Activated T-helper 17 cell treated with anti-CD3 and anti-CD28 coated beads, Interleukin-2, amount 50 U/mL, for 72 hours (primary cell): ENCODE measurements at regions not wholly inside any gene's neighbourhood (a gene's known extent, or its start where the extent isn't known, plus 50 kb on each side); places are given as distances from the start of the nearest gene placed in this dataset.

ENCODE experiments used
- ATAC-seq: fragments of 150-1000 bp; cut with Tn5 transposase; replicated peaks from 2 replicates; pipeline ENCODE4 v1.10.0; 2021; ENCODE audit warnings: mild to moderate bottlenecking, moderate library complexity
- H3K27ac Mint-ChIP-seq: one replicate; pipeline ENCODE4 v1.8.0; 2022; ENCODE audit warnings: mixed read lengths
- H3K27me3 Mint-ChIP-seq: one replicate; pipeline ENCODE4 v1.8.0; 2022; ENCODE audit warnings: mixed read lengths
- H3K36me3 Mint-ChIP-seq: one replicate; pipeline ENCODE4 v1.8.0; 2022; ENCODE audit warnings: low read depth, mild to moderate bottlenecking, mixed read lengths
- H3K4me1 Mint-ChIP-seq: one replicate; pipeline ENCODE4 v1.8.0; 2022; ENCODE audit warnings: mixed read lengths
- H3K4me3 Mint-ChIP-seq: one replicate; pipeline ENCODE4 v1.8.0; 2022; ENCODE audit warnings: mild to moderate bottlenecking, mixed read lengths
- H3K9me3 Mint-ChIP-seq: one replicate; pipeline ENCODE4 v1.8.0; 2022; ENCODE audit warnings: mixed read lengths

DNA sequence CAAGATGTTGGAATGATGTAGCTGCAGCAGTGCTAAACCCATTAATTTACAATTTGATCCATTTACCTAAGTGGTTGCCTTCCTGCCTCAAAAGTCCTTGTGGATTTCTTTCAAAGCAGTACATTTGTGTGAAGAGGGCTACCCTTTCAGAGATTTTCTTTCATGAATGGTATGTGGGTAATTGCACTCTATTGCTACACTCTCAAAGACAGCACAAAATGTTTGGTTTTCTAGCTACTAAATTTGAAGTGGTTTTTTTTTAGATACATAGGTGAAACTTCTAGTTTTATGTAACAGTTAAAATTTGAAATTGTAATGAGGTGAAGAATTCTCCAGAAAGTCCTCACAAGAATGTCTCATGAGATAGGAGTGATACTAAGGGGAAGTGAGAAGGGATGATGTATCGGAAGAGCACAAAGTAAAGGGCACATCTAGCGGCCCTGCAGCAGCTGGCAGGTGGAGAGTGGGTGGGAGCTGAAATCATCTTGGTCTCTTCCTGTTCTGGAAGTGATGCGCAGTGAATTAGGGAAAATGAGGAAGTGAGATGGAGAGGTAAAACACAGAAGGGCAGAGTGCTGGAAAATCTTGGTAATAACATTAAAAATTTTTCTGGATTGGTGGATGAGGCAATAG lies 236.8 kb upstream of the MAN1A1 start:
- Mint-ChIP-seq H3K9me3 (no peaks in the 10 kb centered on the region), H3K27ac (no peak overlapping the region), H3K27me3 (peaks cover 5% of the 10 kb centered on the region), H3K4me3 (no peak overlapping the region), H3K36me3 (no peaks in the 10 kb centered on the region), H3K4me1 (no peaks in the 10 kb centered on the region)
- no peak for ATAC-seq

DNA sequence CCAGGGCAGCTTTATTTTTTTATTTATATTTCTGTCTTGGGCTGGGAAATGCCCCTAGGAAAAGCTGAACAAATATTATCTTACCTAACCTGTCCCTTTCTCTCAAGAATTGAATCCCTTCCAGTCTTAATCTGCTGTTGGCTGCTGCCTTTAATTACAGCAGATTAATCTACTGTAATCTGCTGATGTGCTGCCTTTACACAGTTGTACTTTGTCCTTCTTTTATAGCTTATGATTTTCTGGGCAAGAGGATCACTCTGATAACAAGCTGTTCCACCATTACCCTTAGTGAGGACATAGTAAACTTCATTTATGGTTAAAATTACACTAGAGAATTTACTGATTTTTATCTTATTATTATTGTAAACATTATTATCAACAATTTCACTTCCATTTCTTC lies 234.5 kb upstream of the MAN1A1 start:
- no peaks in the 10 kb centered on the region for H3K27me3 Mint-ChIP-seq
- no peaks in the 10 kb centered on the region for H3K9me3 Mint-ChIP-seq
- ATAC-seq: no peak
- H3K36me3 Mint-ChIP-seq: no peaks in the 10 kb centered on the region
- H3K4me3 Mint-ChIP-seq: no peak overlapping the region
- H3K4me1 Mint-ChIP-seq: no peaks in the 10 kb centered on the region
- no peak overlapping the region for H3K27ac Mint-ChIP-seq

DNA sequence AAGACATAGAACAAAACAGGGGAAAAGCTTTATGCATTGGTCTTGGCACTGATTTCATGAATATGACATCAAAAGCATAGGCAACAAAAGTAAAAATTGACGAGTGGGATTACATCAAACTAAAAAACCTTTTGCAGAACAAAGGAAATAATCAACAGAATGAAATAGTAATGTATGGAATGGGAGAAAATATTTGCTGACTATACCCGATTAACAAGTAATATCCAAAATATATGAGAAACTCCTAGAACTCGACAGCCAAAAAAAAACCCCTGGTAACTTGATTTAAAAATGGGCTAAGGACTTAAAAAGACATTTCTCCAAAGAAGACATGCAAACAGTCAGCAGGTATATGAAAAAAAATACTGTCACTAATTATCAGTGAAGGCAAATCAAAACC lies 231.7 kb upstream of the MAN1A1 start:
- ATAC-seq: no peak
- H3K36me3 Mint-ChIP-seq: no peaks in the 10 kb centered on the region
- no peak overlapping the region for H3K27ac Mint-ChIP-seq
- H3K9me3 Mint-ChIP-seq: peaks cover 6% of the 10 kb centered on the region
- H3K27me3 Mint-ChIP-seq: no peaks in the 10 kb centered on the region
- no peak overlapping the region for H3K4me3 Mint-ChIP-seq
- no peaks in the 10 kb centered on the region for H3K4me1 Mint-ChIP-seq

DNA sequence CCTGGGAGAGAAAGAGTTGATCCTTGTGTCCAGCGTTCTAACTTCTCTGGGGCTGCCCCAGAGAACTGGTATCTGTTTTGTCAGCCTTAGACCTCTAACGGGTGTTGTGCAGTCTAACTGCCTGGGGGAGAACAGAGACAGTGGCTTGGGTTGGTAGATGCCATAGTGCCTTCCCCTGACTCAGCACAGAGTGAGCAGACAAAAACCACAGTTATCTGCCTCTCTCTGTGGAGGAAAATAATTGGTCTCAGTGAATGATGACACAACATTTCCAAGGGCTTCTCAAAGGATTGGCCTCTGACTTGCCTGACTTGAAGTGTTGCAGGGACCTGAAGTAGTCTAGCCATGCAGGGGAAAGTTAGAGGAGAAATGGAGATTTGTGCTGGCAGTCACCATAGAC lies 226.2 kb upstream of the MAN1A1 start:
- ATAC-seq: no peak
- peaks cover 9% of the 10 kb centered on the region for H3K27me3 Mint-ChIP-seq
- no peaks in the 10 kb centered on the region for H3K36me3 Mint-ChIP-seq

DNA sequence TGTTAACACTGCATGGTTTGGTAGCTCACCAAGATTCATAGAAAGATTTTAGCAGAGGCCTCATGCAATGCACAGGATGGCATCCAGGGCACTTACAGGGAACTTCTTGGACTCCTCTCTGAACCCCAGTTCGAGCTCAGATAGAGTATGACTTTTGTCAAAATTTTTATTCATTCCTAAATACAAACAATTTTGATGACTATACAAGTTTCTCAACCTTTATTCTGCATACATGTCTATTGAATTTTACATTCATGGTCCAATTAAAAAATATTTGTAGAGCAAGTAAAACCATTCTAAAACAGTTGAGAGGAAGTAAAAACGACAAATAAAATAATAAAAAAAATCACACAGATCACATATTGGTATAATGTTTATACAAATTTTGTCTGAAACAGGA lies 219.0 kb upstream of the MAN1A1 start:
- no peak overlapping the region for H3K4me3 Mint-ChIP-seq
- no peak overlapping the region for H3K27ac Mint-ChIP-seq
- no peaks in the 10 kb centered on the region for H3K36me3 Mint-ChIP-seq
- ATAC-seq: no peak
- H3K4me1 Mint-ChIP-seq: no peaks in the 10 kb centered on the region
- no peaks in the 10 kb centered on the region for H3K9me3 Mint-ChIP-seq
- H3K27me3 Mint-ChIP-seq: peaks cover 11% of the 10 kb centered on the region

More for the DNA sequence above, 226.2 kb upstream of the MAN1A1 start:
- Mint-ChIP-seq H3K4me3 (no peak overlapping the region), H3K27ac (no peak overlapping the region), H3K4me1 (no peaks in the 10 kb centered on the region), H3K9me3 (peaks cover 7% of the 10 kb centered on the region)

DNA sequence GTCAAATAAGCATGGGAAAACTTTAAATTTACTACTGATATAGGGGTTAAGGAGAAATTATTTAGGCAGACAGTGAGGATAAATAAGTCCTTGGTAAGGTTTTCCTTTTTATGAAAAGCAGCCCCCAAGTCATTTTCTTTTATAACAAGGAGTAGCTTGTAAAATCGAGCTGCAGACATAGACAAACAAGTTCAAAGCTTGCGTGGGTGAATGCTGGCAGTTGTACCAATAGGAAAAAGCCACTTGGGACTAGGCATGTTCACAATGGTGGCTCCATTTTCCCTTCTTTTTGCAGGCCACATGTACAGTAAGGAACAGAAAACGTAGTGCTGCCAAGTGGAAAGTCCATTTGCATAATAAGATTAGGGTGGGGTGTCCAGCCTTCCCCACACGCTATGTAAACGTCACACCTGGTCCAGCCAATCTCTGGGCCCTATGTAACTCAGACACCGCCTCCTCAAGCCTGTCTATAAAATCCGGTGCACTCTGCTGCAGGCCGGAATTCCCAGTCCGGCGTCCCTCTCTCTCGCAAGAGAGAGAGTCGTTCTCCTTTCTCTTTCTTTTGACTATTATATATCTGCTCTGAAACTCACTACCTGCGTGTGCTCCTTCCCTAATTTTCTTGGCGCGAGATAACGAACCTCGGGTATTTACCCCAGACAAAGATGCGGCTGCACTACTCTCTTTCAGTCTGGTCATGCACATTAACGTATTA lies 217.1 kb upstream of the MAN1A1 start:
- no peak for ATAC-seq
- H3K36me3 Mint-ChIP-seq: no peaks in the 10 kb centered on the region
- H3K4me3 Mint-ChIP-seq: no peak overlapping the region
- no peaks in the 10 kb centered on the region for H3K9me3 Mint-ChIP-seq
- H3K27ac Mint-ChIP-seq: no peak overlapping the region
- H3K4me1 Mint-ChIP-seq: no peaks in the 10 kb centered on the region
- peaks cover 7% of the 10 kb centered on the region for H3K27me3 Mint-ChIP-seq

DNA sequence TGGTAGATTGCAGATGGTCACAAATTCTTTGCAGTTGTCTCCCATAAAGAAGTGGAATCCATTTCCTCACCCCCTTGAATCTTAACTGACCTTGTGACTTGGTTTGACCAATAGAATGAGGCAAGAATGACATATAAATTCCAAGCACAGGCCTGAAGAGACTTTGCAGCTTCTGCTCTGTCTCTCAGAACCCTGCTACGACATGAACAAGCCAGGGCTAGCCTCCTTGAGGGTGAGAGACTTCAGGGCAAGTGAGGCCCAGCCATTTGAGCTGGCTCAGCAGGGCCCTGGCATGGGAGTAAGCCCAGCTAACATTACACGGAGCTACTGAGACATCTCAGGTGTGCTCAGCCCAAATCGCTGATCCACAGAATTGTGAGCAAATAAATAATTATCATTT lies 216.3 kb upstream of the MAN1A1 start:
- Mint-ChIP-seq H3K4me3 (no peak overlapping the region), H3K4me1 (no peaks in the 10 kb centered on the region), H3K27ac (no peak overlapping the region), H3K27me3 (peaks cover 3% of the 10 kb centered on the region), H3K36me3 (no peaks in the 10 kb centered on the region), H3K9me3 (no peaks in the 10 kb centered on the region)
- no peak for ATAC-seq

DNA sequence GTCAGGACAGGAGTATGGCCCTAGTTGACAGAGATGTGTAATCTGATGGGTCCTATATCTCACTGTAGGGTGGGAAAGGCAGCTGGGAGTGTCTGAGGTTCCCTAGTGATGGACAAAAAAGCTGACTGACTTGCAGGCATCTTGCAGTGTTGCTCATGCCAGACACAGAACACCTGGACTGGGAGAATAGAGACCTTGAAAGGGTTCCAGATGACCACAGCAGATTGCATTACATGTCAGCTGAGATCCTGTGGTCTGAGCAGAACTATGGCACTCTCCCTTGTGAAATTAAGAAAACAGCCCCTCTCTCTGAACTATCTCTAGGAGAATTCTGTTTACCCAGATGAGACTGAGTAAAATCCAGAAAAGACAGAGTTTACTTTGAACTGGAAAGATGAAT lies 212.6 kb upstream of the MAN1A1 start:
- Mint-ChIP-seq H3K36me3 (no peaks in the 10 kb centered on the region), H3K4me1 (no peaks in the 10 kb centered on the region), H3K27ac (no peak overlapping the region), H3K9me3 (no peaks in the 10 kb centered on the region), H3K4me3 (no peak overlapping the region), H3K27me3 (no peaks in the 10 kb centered on the region)
- no peak for ATAC-seq

DNA sequence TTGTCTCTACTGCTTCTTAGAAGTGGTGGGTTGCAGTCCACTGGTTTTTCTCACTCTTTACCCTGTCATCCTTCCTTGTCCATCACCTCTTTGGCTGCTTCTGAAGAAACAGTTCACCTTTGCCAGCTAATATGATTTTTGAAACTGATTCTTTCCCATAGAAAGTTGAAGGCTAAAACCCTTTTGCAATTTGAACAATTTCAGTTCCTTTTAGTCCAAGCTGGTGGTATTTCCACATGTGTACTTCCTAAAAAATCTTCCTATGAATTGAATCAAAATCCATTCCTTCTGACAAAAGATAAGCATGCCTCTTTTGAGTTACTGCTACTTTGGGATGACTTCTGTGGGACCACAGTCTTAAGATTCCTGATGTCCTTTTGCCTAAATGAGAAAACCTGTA lies 210.0 kb upstream of the MAN1A1 start:
- Mint-ChIP-seq H3K36me3 (no peaks in the 10 kb centered on the region), H3K4me1 (no peaks in the 10 kb centered on the region), H3K9me3 (no peaks in the 10 kb centered on the region), H3K4me3 (no peak overlapping the region), H3K27me3 (no peaks in the 10 kb centered on the region), H3K27ac (no peak overlapping the region)
- ATAC-seq: no peak

DNA sequence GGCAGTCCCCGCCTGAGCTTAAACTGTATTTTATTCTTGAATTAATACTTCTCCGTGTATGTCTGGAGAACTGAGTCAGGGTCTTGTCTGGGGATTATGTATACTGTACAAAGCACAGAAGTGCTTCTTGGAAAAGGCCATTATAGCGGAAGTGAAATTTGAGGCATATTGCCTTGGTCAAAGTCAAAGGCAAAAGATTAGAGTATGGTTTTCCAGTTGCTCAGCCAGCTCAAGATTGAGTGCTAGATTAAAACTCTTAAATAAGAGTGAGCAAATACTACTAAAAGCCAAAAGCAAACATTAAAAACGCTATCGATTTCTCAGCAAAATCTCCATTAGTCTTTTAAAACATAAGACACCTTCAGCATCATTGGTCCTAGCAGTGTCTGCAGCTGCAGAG lies 207.7 kb upstream of the MAN1A1 start:
- no peaks in the 10 kb centered on the region for H3K9me3 Mint-ChIP-seq
- H3K4me1 Mint-ChIP-seq: no peaks in the 10 kb centered on the region
- ATAC-seq: no peak
- H3K36me3 Mint-ChIP-seq: no peaks in the 10 kb centered on the region
- H3K27ac Mint-ChIP-seq: no peak overlapping the region
- no peaks in the 10 kb centered on the region for H3K27me3 Mint-ChIP-seq
- H3K4me3 Mint-ChIP-seq: no peak overlapping the region

DNA sequence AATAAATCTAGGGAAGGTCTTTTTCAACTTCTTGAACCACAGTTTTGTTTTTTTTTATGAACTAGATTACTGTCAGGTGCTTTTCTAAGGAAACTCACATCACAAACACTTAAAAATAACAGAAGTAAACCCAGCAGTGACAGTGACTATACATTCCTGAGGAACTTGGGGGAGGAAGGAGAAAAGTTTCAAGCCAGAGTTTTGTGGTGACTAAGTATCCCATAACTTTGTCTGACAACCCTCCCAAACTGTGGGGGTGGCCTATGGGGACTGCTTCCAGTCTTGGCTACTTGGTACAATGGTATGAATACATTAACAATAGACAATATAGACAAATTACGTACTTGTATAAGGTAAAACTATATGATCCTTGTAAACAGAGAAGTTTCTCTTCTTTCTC lies 202.5 kb upstream of the MAN1A1 start:
- H3K36me3 Mint-ChIP-seq: no peaks in the 10 kb centered on the region
- H3K9me3 Mint-ChIP-seq: no peaks in the 10 kb centered on the region
- no peak overlapping the region for H3K4me3 Mint-ChIP-seq
- no peaks in the 10 kb centered on the region for H3K4me1 Mint-ChIP-seq
- no peak for ATAC-seq
- no peak overlapping the region for H3K27ac Mint-ChIP-seq
- no peaks in the 10 kb centered on the region for H3K27me3 Mint-ChIP-seq

DNA sequence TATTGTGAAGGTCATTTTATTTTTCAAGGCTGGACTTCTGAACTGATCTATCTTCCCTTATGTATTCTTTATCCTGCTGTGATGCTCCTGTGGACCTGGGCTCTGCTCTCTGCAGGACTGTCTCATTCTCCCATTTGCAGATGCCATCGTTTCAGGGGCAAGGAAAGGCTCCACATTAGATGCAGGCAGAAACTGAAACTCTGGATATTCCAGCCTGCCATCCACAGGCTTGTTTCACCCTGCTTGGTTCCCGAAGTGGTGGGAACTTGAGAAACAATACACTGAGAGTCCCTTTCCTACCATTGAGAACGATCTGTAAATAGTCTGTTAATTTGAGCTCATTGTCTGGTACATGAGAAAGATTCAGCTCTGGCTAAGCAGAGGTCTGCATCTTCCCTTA lies 197.5 kb upstream of the MAN1A1 start:
- H3K27me3 Mint-ChIP-seq: no peaks in the 10 kb centered on the region
- H3K27ac Mint-ChIP-seq: no peak overlapping the region
- ATAC-seq: no peak
- H3K4me1 Mint-ChIP-seq: no peaks in the 10 kb centered on the region
- no peaks in the 10 kb centered on the region for H3K9me3 Mint-ChIP-seq
- H3K36me3 Mint-ChIP-seq: no peaks in the 10 kb centered on the region
- H3K4me3 Mint-ChIP-seq: no peak overlapping the region

DNA sequence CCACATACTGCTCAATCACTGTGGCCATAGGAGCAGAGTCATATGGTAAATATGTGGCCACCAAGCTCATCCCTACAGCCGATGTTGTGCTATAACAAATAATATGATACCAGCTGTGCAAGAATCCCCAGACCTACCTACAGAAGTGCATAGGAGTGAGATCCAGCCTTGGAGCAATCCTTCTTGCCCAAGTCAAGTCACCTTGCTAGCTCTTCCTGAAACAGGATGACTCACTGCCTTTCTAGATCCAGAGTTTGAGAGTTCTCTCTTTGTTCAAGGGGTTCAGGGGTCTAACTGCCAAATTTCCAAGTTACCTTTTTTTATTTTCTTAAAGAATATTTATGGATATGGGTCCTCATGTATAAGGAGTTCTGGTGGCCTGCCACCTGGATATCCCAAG lies 195.7 kb upstream of the MAN1A1 start:
- Mint-ChIP-seq H3K4me3 (no peak overlapping the region), H3K4me1 (no peaks in the 10 kb centered on the region), H3K27me3 (no peaks in the 10 kb centered on the region), H3K36me3 (no peaks in the 10 kb centered on the region), H3K27ac (no peak overlapping the region), H3K9me3 (no peaks in the 10 kb centered on the region)
- ATAC-seq: no peak

DNA sequence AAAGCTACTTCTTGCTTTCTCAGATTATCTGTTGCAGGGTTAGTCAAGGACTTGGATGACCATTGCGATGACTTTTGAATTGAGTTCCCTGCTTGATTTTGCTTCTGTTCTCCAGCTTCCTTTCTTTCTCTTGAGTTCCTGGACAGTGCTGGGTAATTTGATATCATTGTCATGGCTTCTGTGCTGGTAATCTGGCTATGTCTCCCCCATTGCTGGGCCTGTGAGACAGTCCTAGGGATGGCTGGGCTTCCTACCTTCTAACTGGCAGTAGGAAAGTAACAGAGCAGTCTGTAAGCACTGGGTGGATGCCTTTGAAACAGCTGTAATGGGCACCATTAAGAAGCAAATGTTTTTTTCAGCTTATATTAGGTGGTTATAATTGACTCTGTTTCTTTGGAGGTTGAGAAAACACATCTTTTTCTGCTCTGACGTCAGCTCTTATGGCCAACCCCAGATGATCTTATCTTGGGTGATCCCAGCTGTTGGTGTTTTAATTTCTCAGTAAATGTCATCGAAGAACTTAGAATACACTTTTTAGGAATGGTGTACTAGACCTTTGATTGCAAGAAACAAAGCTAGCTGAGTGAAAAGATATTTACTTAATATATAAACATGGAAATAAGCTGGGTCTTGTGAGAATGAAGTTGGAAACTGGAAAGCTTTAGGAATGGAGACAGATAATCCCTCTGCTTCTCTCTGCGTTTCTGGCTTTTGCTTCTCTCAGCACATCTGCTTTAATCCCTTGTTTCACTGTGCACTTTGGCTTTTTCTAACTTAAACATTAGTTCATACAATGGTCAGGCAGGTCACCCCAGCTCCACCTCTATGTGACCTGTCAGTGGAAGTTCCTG lies 195.0 kb upstream of the MAN1A1 start:
- Mint-ChIP-seq H3K27ac (no peak overlapping the region), H3K36me3 (no peaks in the 10 kb centered on the region), H3K4me1 (no peaks in the 10 kb centered on the region), H3K27me3 (no peaks in the 10 kb centered on the region), H3K4me3 (no peak overlapping the region), H3K9me3 (no peaks in the 10 kb centered on the region)
- no peak for ATAC-seq

DNA sequence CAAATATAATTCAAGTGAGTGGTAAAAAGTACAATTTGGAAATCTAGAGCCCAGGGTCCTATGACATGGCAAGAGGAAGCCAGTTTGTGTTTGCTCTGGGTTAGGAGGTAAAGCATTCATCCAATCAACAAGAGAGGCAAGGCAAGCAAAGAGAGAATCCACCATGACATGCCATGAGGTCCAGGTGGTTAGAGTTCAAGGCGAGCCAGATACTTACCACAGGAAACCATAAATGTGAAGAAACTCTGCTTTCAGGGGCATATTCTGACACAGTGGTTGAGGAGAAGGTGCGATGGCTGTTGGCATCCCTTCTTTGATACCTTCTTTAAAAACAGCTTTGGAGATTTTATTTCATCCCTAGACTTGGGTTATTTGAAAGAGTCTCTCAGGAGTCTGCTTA lies 193.8 kb upstream of the MAN1A1 start:
- no peaks in the 10 kb centered on the region for H3K36me3 Mint-ChIP-seq
- no peak for ATAC-seq
- H3K27me3 Mint-ChIP-seq: no peaks in the 10 kb centered on the region
- H3K27ac Mint-ChIP-seq: no peak overlapping the region
- no peaks in the 10 kb centered on the region for H3K9me3 Mint-ChIP-seq
- no peaks in the 10 kb centered on the region for H3K4me1 Mint-ChIP-seq
- H3K4me3 Mint-ChIP-seq: no peak overlapping the region
